ENCODE measurements at regions not wholly inside any gene's neighbourhood (a gene's known extent, or its start where the extent isn't known, plus 50 kb on each side); places are given as distances from the start of the nearest gene placed in this dataset.
"Not testable (repeated sequence)": the region's sequence is repeated elsewhere in the genome, so short reads cannot be mapped to it uniquely, and the experiment has no call there.

GRCh38 chr4:67038228-67038566 is 507.1 kb downstream of the CENPC start:
- DNase-seq (ENCODE audit: low read depth) = no peak

- DNase-seq (ENCODE audit: low read depth) = no peak
Observed at GRCh38 chr4:67037504-67038227, 507.6 kb downstream of the CENPC start.

GRCh38 chr4:67036791-67037190 is 508.5 kb downstream of the CENPC start:
- DNase-seq (ENCODE audit: low read depth) = no peak

- DNase-seq (ENCODE audit: low read depth) = no peak
Observed at GRCh38 chr4:67035986-67036385, 509.3 kb downstream of the CENPC start.

GRCh38 chr4:67035501-67035900 is 509.8 kb downstream of the CENPC start:
- DNase-seq (ENCODE audit: low read depth) = no peak

GRCh38 chr4:67030636-67031035 is 514.7 kb downstream of the CENPC start:
- DNase-seq (ENCODE audit: low read depth) = no peak

GRCh38 chr4:67020438-67020797 is 524.9 kb downstream of the CENPC start:
- DNase-seq (ENCODE audit: low read depth) = no peak

- DNase-seq (ENCODE audit: low read depth) = no peak
Observed at GRCh38 chr4:67019686-67020437, 525.4 kb downstream of the CENPC start.

- DNase-seq (ENCODE audit: low read depth) = no peak
Observed at GRCh38 chr4:67014592-67014991, 530.7 kb downstream of the CENPC start.

- no peak for DNase-seq (ENCODE audit: low read depth)
Observed at GRCh38 chr4:67006791-67007190, 538.5 kb downstream of the CENPC start.

GRCh38 chr4:66991521-66991920 is 553.8 kb downstream of the CENPC start:
- DNase-seq (ENCODE audit: low read depth) = no peak

GRCh38 chr4:66974665-66975064 is 570.6 kb downstream of the CENPC start:
- no peak for DNase-seq (ENCODE audit: low read depth)

- no peak for DNase-seq (ENCODE audit: low read depth)
Observed at GRCh38 chr4:66972087-66972486, 573.2 kb downstream of the CENPC start.

- no peak for DNase-seq (ENCODE audit: low read depth)
Observed at GRCh38 chr4:66964467-66964866, 580.8 kb downstream of the CENPC start.

GRCh38 chr4:66963084-66963483 is 582.2 kb downstream of the CENPC start:
- no peak for DNase-seq (ENCODE audit: low read depth)

GRCh38 chr4:66959207-66959606 is 586.1 kb downstream of the CENPC start:
- no peak for DNase-seq (ENCODE audit: low read depth)

GRCh38 chr4:66956852-66957251 is 588.5 kb downstream of the CENPC start:
- no peak for DNase-seq (ENCODE audit: low read depth)

GRCh38 chr4:66956426-66956825 is 588.9 kb downstream of the CENPC start:
- no peak for DNase-seq (ENCODE audit: low read depth)

GRCh38 chr4:66955784-66956183 is 589.5 kb downstream of the CENPC start:
- no peak for DNase-seq (ENCODE audit: low read depth)

GRCh38 chr4:66949419-66949818 is 595.9 kb downstream of the CENPC start:
- DNase-seq (ENCODE audit: low read depth) = no peak

- no peak for DNase-seq (ENCODE audit: low read depth)
Observed at GRCh38 chr4:66946761-66947160, 598.5 kb downstream of the CENPC start.

GRCh38 chr4:66943112-66943511 is 602.2 kb downstream of the CENPC start:
- DNase-seq (ENCODE audit: low read depth) = no peak

GRCh38 chr4:66931981-66932380 is 613.3 kb downstream of the CENPC start:
- not testable (repeated sequence) for DNase-seq (ENCODE audit: low read depth)

- no peak for DNase-seq (ENCODE audit: low read depth)
Observed at GRCh38 chr4:66930206-66930605, 615.1 kb downstream of the CENPC start.

Data from stimulated activated CD8-positive, alpha-beta memory T cell treated with anti-CD3 and anti-CD28 coated beads, Interleukin-7, amount 100 ng/mL, for 24 hours (primary cell).